IMR-90 (cell line): ENCODE measurements at regions not wholly inside any gene's neighbourhood (a gene's known extent, or its start where the extent isn't known, plus 50 kb on each side); places are given as distances from the start of the nearest gene placed in this dataset.

Experiments used
- ATAC-seq: fragments of 200-7000 bp; cut with Tn5 transposase; 2 replicates; pipeline ENCODE4 v1.9.1; 2020; ENCODE audit warnings: low read depth, mild to moderate bottlenecking, moderate library complexity
- BruUV-seq: library from RNA; stranded (reverse); fragments of 400-500 nt; replicated peaks from 2 replicates; lab custom pipeline; 2021; lab: Mats Ljungman, UMichigan
- CTCF ChIA-PET: fragments of 300-600 bp; formaldehyde crosslinking; extraction: SDS; loops from one replicate; lab custom pipeline; 2021; ENCODE audit warnings: antibody characterized with exemption; lab: Yijun Ruan, JAX
- POLR2A ChIA-PET: fragments of 300-600 bp; sonication (Branson Sonifier 250); formaldehyde crosslinking; loops from one replicate; lab custom pipeline; 2022; ENCODE audit warnings: antibody characterized with exemption; ENCODE audit not compliant: unreplicated experiment; lab: Charles Lee
- DNase-seq: peaks from one replicate; pipeline ENCODE4 v3.0.0; 2013
- H2AFZ ChIP-seq: replicated peaks from 2 replicates; pipeline ENCODE3; 2013; ENCODE audit warnings: low read length, mild to moderate bottlenecking; ENCODE audit not compliant: poor library complexity
- H2AK5ac ChIP-seq: 2 replicates; pipeline ENCODE4 v1.6.1; 2013; ENCODE audit warnings: low read depth, low read length, inconsistent platforms
- H2AK9ac ChIP-seq: replicated peaks from 2 replicates; pipeline ENCODE3; 2013; ENCODE audit warnings: mild to moderate bottlenecking, low read depth, low read length, moderate library complexity; ENCODE audit not compliant: poor library complexity
- H2BK120ac ChIP-seq: 2 replicates; pipeline ENCODE4 v1.6.1; 2013; ENCODE audit warnings: low read depth, low read length, inconsistent platforms
- H2BK15ac ChIP-seq: 3 replicates; pipeline ENCODE4 v1.6.1; 2013; ENCODE audit warnings: low read depth, low read length, inconsistent platforms
- H2BK20ac ChIP-seq: 2 replicates; pipeline ENCODE4 v1.6.1; 2013; ENCODE audit warnings: low read depth, mild to moderate bottlenecking, inconsistent platforms, low read length, moderate library complexity
- H2BK5ac ChIP-seq: 2 replicates; pipeline ENCODE4 v1.6.1; 2013; ENCODE audit warnings: mild to moderate bottlenecking, low read depth, low read length, inconsistent platforms; ENCODE audit not compliant: poor library complexity, severe bottlenecking
- H3K14ac ChIP-seq: replicated peaks from 2 replicates; pipeline ENCODE4 v1.6.1; 2013; ENCODE audit warnings: low read depth, low read length, inconsistent platforms
- H3K18ac ChIP-seq: 2 replicates; pipeline ENCODE4 v1.6.1; 2013; ENCODE audit warnings: low read depth, low read length, control low read depth
- H3K23ac ChIP-seq: 2 replicates; pipeline ENCODE4 v1.6.1; 2013; ENCODE audit warnings: low read depth, low read length, inconsistent platforms
- H3K27ac ChIP-seq: 2 replicates; pipeline ENCODE4 v1.5.1; 2013; ENCODE audit warnings: mild to moderate bottlenecking, control low read depth, low read length; ENCODE audit not compliant: insufficient read depth
- H3K27me3 ChIP-seq: 2 replicates; pipeline ENCODE4 v1.6.1; 2013; ENCODE audit warnings: low read length; ENCODE audit not compliant: control insufficient read depth, insufficient read depth
- H3K36me3 ChIP-seq: 2 replicates; pipeline ENCODE4 v1.6.1; 2013; ENCODE audit warnings: low read length, mixed read lengths; ENCODE audit not compliant: control insufficient read depth, insufficient read depth
- H3K4ac ChIP-seq: 2 replicates; pipeline ENCODE4 v1.6.1; 2013; ENCODE audit warnings: low read depth, low read length, inconsistent platforms
- H3K4me1 ChIP-seq: 2 replicates; pipeline ENCODE4 v1.6.1; 2013; ENCODE audit warnings: low read length, mixed read lengths; ENCODE audit not compliant: control insufficient read depth, insufficient read depth
- H3K4me2 ChIP-seq: 2 replicates; pipeline ENCODE4 v1.6.1; 2013; ENCODE audit warnings: low read depth, mild to moderate bottlenecking, control low read depth, low read length, moderate library complexity
- H3K4me3 ChIP-seq: 2 replicates; pipeline ENCODE4 v1.5.1; 2013; ENCODE audit warnings: low read depth, mild to moderate bottlenecking, control low read depth, low read length, moderate library complexity; ENCODE audit not compliant: insufficient read depth
- H3K56ac ChIP-seq: 2 replicates; pipeline ENCODE4 v1.6.1; 2013; ENCODE audit warnings: low read length, inconsistent platforms; ENCODE audit not compliant: insufficient read depth; ENCODE audit errors: extremely low read depth
- H3K79me1 ChIP-seq, 2 experiments: 2 replicates each; pipeline ENCODE4 v1.6.1; 2013; ENCODE audit warnings: low read length in 2 of 2, inconsistent platforms in 1 of 2, low read depth in 1 of 2
- H3K9ac ChIP-seq: 2 replicates; pipeline ENCODE4 v1.6.1; 2013; ENCODE audit warnings: low read depth, low read length, control low read depth
- H3K9me1 ChIP-seq: 2 replicates; pipeline ENCODE4 v1.6.1; 2013; ENCODE audit warnings: low read length, inconsistent platforms; ENCODE audit not compliant: insufficient read depth
- H3K9me3 ChIP-seq: 2 replicates; pipeline ENCODE4 v1.6.1; 2013; ENCODE audit warnings: low read length; ENCODE audit not compliant: control insufficient read depth, insufficient read depth
- H4K20me1 ChIP-seq: 2 replicates; pipeline ENCODE4 v1.6.1; 2013; ENCODE audit warnings: low read length, inconsistent platforms; ENCODE audit not compliant: insufficient read depth
- H4K5ac ChIP-seq: 2 replicates; pipeline ENCODE4 v1.6.1; 2013; ENCODE audit warnings: mild to moderate bottlenecking, low read depth, low read length, control low read depth
- H4K8ac ChIP-seq, 2 experiments: 2 replicates each; pipeline ENCODE4 v1.6.1; 2013; ENCODE audit warnings: low read depth in 2 of 2, low read length in 2 of 2, control low read depth in 1 of 2, inconsistent platforms in 1 of 2
- H4K91ac ChIP-seq: 2 replicates; pipeline ENCODE4 v1.6.1; 2013; ENCODE audit warnings: low read depth, low read length, inconsistent platforms; ENCODE audit not compliant: insufficient read depth
- BHLHE40 ChIP-seq: fragments of 150-350 bp; IDR thresholded peaks from 2 replicates; pipeline ENCODE4 v1.6.1; 2016; ENCODE audit warnings: mild to moderate bottlenecking, low read depth, low read length
- CEBPB ChIP-seq: IDR thresholded peaks from 2 replicates; pipeline ENCODE4 v1.6.1; 2012; ENCODE audit warnings: low read depth, low read length, improper control_type of control experiment
- CHD1 ChIP-seq: IDR thresholded peaks from 2 replicates; pipeline ENCODE4 v1.6.1; 2012; ENCODE audit warnings: low read depth, low read length, improper control_type of control experiment
- FOS ChIP-seq: fragments of 150-350 bp; IDR thresholded peaks from 2 replicates; pipeline ENCODE4 v1.6.1; 2016; ENCODE audit warnings: low read depth, low read length
- MAFK ChIP-seq: IDR thresholded peaks from 2 replicates; pipeline ENCODE4 v1.6.1; 2012; ENCODE audit warnings: low read depth, low read length, improper control_type of control experiment
- MAZ ChIP-seq: IDR thresholded peaks from 2 replicates; pipeline ENCODE4 v1.6.1; 2012; ENCODE audit warnings: low read depth, mild to moderate bottlenecking, low read length, improper control_type of control experiment, moderate library complexity, borderline replicate concordance
- MXI1 ChIP-seq: IDR thresholded peaks from 2 replicates; pipeline ENCODE4 v1.6.1; 2012; ENCODE audit warnings: low read depth, mild to moderate bottlenecking, low read length, moderate library complexity, borderline replicate concordance
- NFE2L2 ChIP-seq: fragments of 150-350 bp; IDR thresholded peaks from 2 replicates; pipeline ENCODE4 v1.6.1; 2016; ENCODE audit warnings: low read depth, mild to moderate bottlenecking, low read length
- POLR2A ChIP-seq: IDR thresholded peaks from 2 replicates; pipeline ENCODE4 v1.6.1; 2012; ENCODE audit warnings: mild to moderate bottlenecking, low read depth, low read length
- RAD21 ChIP-seq: IDR thresholded peaks from 2 replicates; pipeline ENCODE4 v1.6.1; 2012; ENCODE audit warnings: low read length, improper control_type of control experiment
- RCOR1 ChIP-seq: IDR thresholded peaks from 2 replicates; pipeline ENCODE4 v1.6.1; 2012; ENCODE audit warnings: mild to moderate bottlenecking, low read length, improper control_type of control experiment; ENCODE audit not compliant: insufficient replicate concordance
- RFX5 ChIP-seq: IDR thresholded peaks from 2 replicates; pipeline ENCODE4 v1.8.0; 2012; ENCODE audit warnings: low read depth, mild to moderate bottlenecking, low read length, moderate library complexity
- SMC3 ChIP-seq: fragments of 150-350 bp; IDR thresholded peaks from 2 replicates; pipeline ENCODE4 v1.6.1; 2016; ENCODE audit warnings: low read depth, mild to moderate bottlenecking, antibody characterized with exemption, low read length, moderate library complexity
- WGBS, 2 experiments: methylation state at CpG; one replicate each; pipeline versions ENCODE4 v1.1.5 to v1.1.7; 2013; ENCODE audit warnings: missing lambda C conversion rate in 2 of 2; ENCODE audit not compliant: insufficient read length in 1 of 2; ENCODE audit errors: extremely low coverage in 2 of 2; 5-methylcytosine and 5-hydroxymethylcytosine counted together
- dilution Hi-C: fragments of 300-500 bp; cut with HindIII; formaldehyde crosslinking; loops from one replicate; pipeline ENCODE4 v1.14.3; 2018; ENCODE audit warnings: low sequenced_read_pairs; ENCODE audit not compliant: unreplicated experiment
- in situ Hi-C: fragments of 300-500 bp; cut with MboI; formaldehyde crosslinking; loops from 3 replicates; pipeline ENCODE4 v1.14.3; 2019; ENCODE audit warnings: low sequenced_read_pairs, inconsistent platforms, mixed read lengths
- intact Hi-C: fragments of 100-400 bp; cut with micrococcal nuclease; formaldehyde crosslinking; loops from 2 replicates; pipeline ENCODE4 v1.10.0; 2022
- TF ChIP-seq, protein P1 (sequence below): conservative IDR thresholded peaks from 2 replicates; pipeline ENCODE4 v1.5.1; 2012; ENCODE audit warnings: mild to moderate bottlenecking, low read depth, low read length, improper control_type of control experiment
- TF ChIP-seq, protein P2 (sequence below): fragments of 150-350 bp; IDR thresholded peaks from 2 replicates; pipeline ENCODE4 v1.6.1; 2017; ENCODE audit warnings: mild to moderate bottlenecking, antibody characterized with exemption, low read length, low read depth
- TF ChIP-seq, protein P3 (sequence below): fragments of 150-350 bp; IDR thresholded peaks from 2 replicates; pipeline ENCODE4 v1.6.1; 2016; ENCODE audit warnings: low read depth, mild to moderate bottlenecking, low read length, moderate library complexity, borderline replicate concordance

DNA sequence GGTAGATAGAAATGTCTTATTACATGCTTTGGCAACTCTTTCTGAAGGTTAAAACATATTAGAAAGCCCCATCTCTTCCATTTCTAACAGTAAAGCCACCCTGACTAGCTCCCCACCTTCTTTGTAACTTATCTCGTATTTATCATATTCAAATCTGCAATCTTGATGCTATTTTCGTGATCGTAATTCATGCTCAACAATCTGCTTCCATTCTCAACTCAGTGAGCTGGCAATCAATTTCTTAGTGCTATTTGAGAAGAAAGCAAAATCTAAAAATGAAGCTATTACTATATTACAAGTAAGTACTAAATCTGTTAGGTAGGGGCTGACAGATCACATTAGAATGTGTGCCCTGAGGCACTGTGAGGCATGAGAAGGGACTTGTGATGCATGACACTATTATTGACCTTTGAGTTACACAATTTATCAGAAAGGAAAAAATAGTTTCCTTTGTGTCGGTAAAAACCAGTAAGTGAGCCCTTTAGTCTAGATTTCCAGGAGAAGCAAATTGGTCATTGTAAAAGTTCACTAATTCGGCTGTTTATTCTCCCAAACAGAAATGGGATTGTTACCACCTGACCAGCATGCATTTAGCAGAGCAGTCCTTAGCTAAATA lies 379.7 kb upstream of the CNTN6 start:
- Histone ChIP-seq H2BK15ac (no peak overlapping the region), H3K4me1 (no peaks in the 10 kb centered on the region), H3K36me3 (no peaks in the 10 kb centered on the region), H3K14ac (no peak overlapping the region), H3K27ac (no peak overlapping the region), H2BK120ac (no peak overlapping the region), H2AK5ac (no peak overlapping the region), H3K4ac (no peak overlapping the region), H3K23ac (no peak overlapping the region), H3K9ac (no peak overlapping the region), H3K27me3 (no peaks in the 10 kb centered on the region), H3K18ac (no peak overlapping the region), H3K56ac (no peak overlapping the region), H4K8ac (no peak overlapping the region), H2AFZ (no peak overlapping the region), H4K91ac (no peak overlapping the region), H3K4me3 (no peak overlapping the region), H3K79me1 (no peaks in the 10 kb centered on the region), H3K4me2 (no peak overlapping the region), H3K9me1 (no peaks in the 10 kb centered on the region), H2BK5ac (no peak overlapping the region), H2AK9ac (no peak overlapping the region), H2BK20ac (no peak overlapping the region), H3K9me3 (peaks cover 4% of the 10 kb centered on the region; the same call in 1 of the 2 replicates), H4K20me1 (no peaks in the 10 kb centered on the region), H4K5ac (no peak overlapping the region)
- POLR2A ChIA-PET, result no interaction called here
- intact Hi-C loops, result no loop called here
- WGBS, 2 experiments, result no CpG with 5 or more reads among the region's 5 CpGs
- ATAC-seq (no peak), DNase-seq (no peak)
- no TSS peak for BruUV-seq
- dilution Hi-C loops, result no loop called here
- in situ Hi-C loops, result no loop called here
- CTCF ChIA-PET, result no interaction called here
- TF ChIP-seq, protein P1, sequence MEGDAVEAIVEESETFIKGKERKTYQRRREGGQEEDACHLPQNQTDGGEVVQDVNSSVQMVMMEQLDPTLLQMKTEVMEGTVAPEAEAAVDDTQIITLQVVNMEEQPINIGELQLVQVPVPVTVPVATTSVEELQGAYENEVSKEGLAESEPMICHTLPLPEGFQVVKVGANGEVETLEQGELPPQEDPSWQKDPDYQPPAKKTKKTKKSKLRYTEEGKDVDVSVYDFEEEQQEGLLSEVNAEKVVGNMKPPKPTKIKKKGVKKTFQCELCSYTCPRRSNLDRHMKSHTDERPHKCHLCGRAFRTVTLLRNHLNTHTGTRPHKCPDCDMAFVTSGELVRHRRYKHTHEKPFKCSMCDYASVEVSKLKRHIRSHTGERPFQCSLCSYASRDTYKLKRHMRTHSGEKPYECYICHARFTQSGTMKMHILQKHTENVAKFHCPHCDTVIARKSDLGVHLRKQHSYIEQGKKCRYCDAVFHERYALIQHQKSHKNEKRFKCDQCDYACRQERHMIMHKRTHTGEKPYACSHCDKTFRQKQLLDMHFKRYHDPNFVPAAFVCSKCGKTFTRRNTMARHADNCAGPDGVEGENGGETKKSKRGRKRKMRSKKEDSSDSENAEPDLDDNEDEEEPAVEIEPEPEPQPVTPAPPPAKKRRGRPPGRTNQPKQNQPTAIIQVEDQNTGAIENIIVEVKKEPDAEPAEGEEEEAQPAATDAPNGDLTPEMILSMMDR, result no peak
- TF ChIP-seq, protein P2, sequence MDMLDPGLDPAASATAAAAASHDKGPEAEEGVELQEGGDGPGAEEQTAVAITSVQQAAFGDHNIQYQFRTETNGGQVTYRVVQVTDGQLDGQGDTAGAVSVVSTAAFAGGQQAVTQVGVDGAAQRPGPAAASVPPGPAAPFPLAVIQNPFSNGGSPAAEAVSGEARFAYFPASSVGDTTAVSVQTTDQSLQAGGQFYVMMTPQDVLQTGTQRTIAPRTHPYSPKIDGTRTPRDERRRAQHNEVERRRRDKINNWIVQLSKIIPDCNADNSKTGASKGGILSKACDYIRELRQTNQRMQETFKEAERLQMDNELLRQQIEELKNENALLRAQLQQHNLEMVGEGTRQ, result no peak
- TF ChIP-seq NFE2L2 (no peak), MAZ (no peak), CHD1 (no peak), RCOR1 (no peak), CEBPB (no peak), RFX5 (no peak), POLR2A (no peak), FOS (no peak), BHLHE40 (no peak), MXI1 (no peak), MAFK (no peak), RAD21 (no peak), SMC3 (no peak)
- TF ChIP-seq, protein P3, sequence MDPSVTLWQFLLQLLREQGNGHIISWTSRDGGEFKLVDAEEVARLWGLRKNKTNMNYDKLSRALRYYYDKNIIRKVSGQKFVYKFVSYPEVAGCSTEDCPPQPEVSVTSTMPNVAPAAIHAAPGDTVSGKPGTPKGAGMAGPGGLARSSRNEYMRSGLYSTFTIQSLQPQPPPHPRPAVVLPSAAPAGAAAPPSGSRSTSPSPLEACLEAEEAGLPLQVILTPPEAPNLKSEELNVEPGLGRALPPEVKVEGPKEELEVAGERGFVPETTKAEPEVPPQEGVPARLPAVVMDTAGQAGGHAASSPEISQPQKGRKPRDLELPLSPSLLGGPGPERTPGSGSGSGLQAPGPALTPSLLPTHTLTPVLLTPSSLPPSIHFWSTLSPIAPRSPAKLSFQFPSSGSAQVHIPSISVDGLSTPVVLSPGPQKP, result no peak
